ENCODE measurements at regions not wholly inside any gene's neighbourhood (a gene's known extent, or its start where the extent isn't known, plus 50 kb on each side); places are given as distances from the start of the nearest gene placed in this dataset.

DNA sequence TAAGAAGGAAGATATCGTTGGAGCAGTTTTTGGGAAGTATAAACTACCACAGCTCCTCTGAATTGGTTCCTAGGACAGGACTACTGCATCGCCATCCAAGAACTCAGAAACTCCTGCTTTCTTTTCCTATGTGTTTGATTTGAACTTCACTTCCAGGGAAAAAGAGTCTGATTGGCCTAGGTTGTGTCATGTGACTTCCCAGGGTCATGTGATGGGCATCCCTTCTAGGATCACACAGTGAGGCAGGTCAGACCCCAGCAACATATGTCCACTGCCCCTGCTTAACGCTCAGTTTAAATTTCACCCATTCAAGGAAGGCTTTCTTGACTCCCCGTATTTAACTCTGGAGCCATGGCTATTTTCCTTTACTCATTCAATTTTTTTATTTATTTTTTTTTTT, 445.2 kb upstream of the SALL1 start:
- no peak overlapping the region for H3K27ac Mint-ChIP-seq
- peaks cover 5% of the 10 kb centered on the region for H3K9me3 Mint-ChIP-seq (ENCODE audit: low read depth)
- H3K4me1 Mint-ChIP-seq (ENCODE audit: low read depth): peaks cover 16% of the 10 kb centered on the region

DNA sequence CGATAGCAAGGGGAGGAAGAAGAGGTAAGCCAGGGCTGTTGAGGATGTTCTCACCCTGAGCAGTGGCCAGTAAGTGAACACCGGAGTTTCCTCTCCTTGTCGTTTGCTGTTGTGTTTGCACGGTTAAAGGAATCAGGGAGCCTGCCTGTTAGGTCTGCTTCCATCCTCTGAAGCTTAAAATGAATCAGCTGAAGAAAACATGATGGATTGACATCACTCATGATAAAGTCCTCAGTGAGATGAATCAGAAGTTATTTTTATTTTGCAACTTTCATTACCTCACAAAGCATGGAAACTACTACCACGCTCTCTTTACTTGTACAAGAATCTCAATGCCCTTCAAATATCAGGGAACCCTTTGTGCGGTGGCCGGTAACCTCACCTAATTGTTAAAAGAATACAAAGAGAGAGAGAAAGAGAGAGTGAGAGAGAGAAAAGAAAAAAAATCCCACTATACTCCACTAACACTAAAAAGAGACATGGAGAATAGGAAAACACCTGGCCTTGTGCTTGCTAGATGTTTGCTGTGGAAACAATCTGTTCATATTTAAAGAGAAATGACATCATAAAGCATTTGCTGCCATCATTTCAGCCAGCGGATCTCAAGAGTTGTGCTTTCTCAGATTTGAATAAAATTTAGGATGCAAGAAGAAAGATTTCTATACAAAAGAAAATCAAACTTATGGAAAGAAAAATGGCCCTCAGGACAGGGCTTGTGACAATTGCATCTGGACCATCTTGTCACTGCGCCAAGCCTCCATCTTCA, 441.6 kb upstream of the SALL1 start:
- H3K4me1 Mint-ChIP-seq (ENCODE audit: low read depth): peaks cover 18% of the 10 kb centered on the region
- TF ChIP-seq, protein P1, sequence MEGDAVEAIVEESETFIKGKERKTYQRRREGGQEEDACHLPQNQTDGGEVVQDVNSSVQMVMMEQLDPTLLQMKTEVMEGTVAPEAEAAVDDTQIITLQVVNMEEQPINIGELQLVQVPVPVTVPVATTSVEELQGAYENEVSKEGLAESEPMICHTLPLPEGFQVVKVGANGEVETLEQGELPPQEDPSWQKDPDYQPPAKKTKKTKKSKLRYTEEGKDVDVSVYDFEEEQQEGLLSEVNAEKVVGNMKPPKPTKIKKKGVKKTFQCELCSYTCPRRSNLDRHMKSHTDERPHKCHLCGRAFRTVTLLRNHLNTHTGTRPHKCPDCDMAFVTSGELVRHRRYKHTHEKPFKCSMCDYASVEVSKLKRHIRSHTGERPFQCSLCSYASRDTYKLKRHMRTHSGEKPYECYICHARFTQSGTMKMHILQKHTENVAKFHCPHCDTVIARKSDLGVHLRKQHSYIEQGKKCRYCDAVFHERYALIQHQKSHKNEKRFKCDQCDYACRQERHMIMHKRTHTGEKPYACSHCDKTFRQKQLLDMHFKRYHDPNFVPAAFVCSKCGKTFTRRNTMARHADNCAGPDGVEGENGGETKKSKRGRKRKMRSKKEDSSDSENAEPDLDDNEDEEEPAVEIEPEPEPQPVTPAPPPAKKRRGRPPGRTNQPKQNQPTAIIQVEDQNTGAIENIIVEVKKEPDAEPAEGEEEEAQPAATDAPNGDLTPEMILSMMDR (IDR thresholded peaks at IDR 0.05; ENCODE audit: unreplicated experiment): no peak
- peak overlapping the region; percentile 63 for H3K4me3 Mint-ChIP-seq (ENCODE audit: low read depth)
- peak overlapping the region; percentile 75 for H3K27ac Mint-ChIP-seq
- no peak for DNase-seq (ENCODE audit: low spot score, unreplicated experiment)
- no peaks in the 10 kb centered on the region for H3K36me3 Mint-ChIP-seq (ENCODE audit: insufficient read depth)
- peaks cover 3% of the 10 kb centered on the region for H3K9me3 Mint-ChIP-seq (ENCODE audit: low read depth)
- H3K27me3 Mint-ChIP-seq: no peaks in the 10 kb centered on the region

More for the DNA sequence above, 445.2 kb upstream of the SALL1 start:
- no peak overlapping the region for H3K4me3 Mint-ChIP-seq (ENCODE audit: low read depth)
- no peak for DNase-seq (ENCODE audit: low spot score, unreplicated experiment)
- TF ChIP-seq, protein P1 (IDR thresholded peaks at IDR 0.05; ENCODE audit: unreplicated experiment): no peak
- H3K27me3 Mint-ChIP-seq: no peaks in the 10 kb centered on the region
- no peaks in the 10 kb centered on the region for H3K36me3 Mint-ChIP-seq (ENCODE audit: insufficient read depth)

DNA sequence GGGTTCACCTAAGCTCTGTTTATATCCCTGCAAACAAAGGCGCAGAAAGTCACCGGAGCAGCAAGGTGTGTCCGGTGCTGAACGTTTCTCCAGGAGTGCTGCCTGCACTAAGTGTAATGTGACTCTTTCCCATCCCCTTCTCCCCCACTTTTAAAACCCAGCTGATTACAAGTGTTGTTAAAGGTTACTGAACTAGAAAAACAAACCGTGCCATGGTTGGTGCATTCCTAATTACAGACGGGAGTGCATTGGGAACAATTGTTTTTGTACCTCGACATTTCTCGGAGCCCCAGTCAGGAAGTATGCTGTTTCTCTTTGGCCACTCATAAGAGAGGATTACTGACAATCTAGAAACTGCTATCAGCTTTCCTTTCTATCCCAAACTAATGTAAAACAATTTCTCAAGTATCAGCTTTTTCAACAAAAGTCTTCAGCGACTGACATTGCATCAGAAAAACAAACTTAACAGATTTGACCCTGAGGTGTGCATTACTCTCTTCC, 441.0 kb upstream of the SALL1 start:
- Mint-ChIP-seq H3K4me1 (ENCODE audit: low read depth) (peaks cover 18% of the 10 kb centered on the region), H3K4me3 (ENCODE audit: low read depth) (peak overlapping the region; percentile 63), H3K27me3 (no peaks in the 10 kb centered on the region), H3K27ac (peak overlapping the region; percentile 89), H3K9me3 (ENCODE audit: low read depth) (peaks cover under 1% of the 10 kb centered on the region), H3K36me3 (ENCODE audit: insufficient read depth) (no peaks in the 10 kb centered on the region)
- TF ChIP-seq, protein P1 (IDR thresholded peaks at IDR 0.05; ENCODE audit: unreplicated experiment): no peak
- DNase-seq (ENCODE audit: low spot score, unreplicated experiment): no peak

DNA sequence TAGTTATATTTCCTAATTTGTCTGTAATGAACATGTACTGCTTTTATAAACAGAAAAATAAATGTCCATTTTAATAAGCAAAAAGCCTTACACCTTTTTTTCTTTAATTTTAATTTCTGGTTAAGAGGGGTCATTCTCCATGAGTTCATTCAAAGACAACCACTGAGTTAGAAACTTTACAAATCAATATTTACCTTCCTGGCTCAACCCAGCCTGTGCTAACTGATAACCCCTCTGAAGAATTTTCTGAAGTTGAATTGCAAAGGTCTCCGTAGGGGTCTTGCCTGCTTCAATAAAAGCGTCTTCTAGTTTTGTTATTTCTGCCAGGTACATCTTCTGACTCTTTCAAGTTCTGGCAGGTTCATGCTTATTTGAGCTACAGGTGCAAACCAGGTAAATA, 440.4 kb upstream of the SALL1 start:
- no peaks in the 10 kb centered on the region for H3K27me3 Mint-ChIP-seq
- peak overlapping the region; percentile 63 for H3K4me3 Mint-ChIP-seq (ENCODE audit: low read depth)
- no peaks in the 10 kb centered on the region for H3K9me3 Mint-ChIP-seq (ENCODE audit: low read depth)
- H3K4me1 Mint-ChIP-seq (ENCODE audit: low read depth): peaks cover 18% of the 10 kb centered on the region
- no peak for DNase-seq (ENCODE audit: low spot score, unreplicated experiment)
- peak overlapping the region; percentile 89 for H3K27ac Mint-ChIP-seq
- H3K36me3 Mint-ChIP-seq (ENCODE audit: insufficient read depth): no peaks in the 10 kb centered on the region
- TF ChIP-seq, protein P1 (IDR thresholded peaks at IDR 0.05; ENCODE audit: unreplicated experiment): no peak

DNA sequence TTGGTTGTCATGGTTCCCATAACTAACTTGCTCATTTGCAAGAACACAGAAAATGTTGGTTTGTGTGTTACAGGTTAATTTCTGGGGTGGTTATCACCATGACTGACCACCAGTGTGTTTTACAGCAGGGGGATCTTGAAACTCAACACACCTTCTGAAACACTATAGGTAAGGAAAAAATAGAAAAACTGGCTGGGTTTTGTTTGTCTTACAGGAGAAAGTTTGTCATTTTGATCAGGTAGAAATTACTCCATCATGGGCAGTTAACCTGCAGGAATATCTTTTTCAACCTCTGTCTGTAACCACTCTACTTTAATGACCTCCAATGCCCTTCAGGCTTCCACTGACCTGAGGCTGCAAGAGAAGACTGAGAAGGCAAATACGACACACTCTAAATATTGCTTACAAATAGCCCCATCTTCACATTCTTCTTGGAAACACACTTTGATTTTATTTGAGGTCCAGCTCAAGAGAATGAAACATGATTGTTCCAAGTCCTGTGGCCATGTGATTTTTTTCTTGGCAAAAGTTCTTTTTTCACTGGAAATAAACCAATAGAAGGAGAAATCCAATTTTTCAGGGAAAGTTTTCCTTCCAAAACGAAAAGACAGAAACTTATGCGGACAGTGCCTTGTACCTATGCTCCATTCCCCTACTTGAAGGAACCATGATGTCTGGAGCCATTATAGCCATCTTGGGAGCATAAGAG, 428.7 kb upstream of the SALL1 start:
- TF ChIP-seq, protein P1 (IDR thresholded peaks at IDR 0.05; ENCODE audit: unreplicated experiment): no peak
- Mint-ChIP-seq H3K27me3 (peaks cover 20% of the 10 kb centered on the region), H3K27ac (no peak overlapping the region)

More for the DNA sequence above, 428.7 kb upstream of the SALL1 start:
- Mint-ChIP-seq H3K36me3 (ENCODE audit: insufficient read depth) (no peaks in the 10 kb centered on the region), H3K9me3 (ENCODE audit: low read depth) (no peaks in the 10 kb centered on the region), H3K4me1 (ENCODE audit: low read depth) (no peaks in the 10 kb centered on the region), H3K4me3 (ENCODE audit: low read depth) (no peak overlapping the region)
- DNase-seq (ENCODE audit: low spot score, unreplicated experiment): no peak
